ENCODE measurements at regions not wholly inside any gene's neighbourhood (a gene's known extent, or its start where the extent isn't known, plus 50 kb on each side); places are given as distances from the start of the nearest gene placed in this dataset.
"Not testable (repeated sequence)": the region's sequence is repeated elsewhere in the genome, so short reads cannot be mapped to it uniquely, and the experiment has no call there.

- no peak for DNase-seq (ENCODE audit: low read depth)
- TF ChIP-seq, protein P1, sequence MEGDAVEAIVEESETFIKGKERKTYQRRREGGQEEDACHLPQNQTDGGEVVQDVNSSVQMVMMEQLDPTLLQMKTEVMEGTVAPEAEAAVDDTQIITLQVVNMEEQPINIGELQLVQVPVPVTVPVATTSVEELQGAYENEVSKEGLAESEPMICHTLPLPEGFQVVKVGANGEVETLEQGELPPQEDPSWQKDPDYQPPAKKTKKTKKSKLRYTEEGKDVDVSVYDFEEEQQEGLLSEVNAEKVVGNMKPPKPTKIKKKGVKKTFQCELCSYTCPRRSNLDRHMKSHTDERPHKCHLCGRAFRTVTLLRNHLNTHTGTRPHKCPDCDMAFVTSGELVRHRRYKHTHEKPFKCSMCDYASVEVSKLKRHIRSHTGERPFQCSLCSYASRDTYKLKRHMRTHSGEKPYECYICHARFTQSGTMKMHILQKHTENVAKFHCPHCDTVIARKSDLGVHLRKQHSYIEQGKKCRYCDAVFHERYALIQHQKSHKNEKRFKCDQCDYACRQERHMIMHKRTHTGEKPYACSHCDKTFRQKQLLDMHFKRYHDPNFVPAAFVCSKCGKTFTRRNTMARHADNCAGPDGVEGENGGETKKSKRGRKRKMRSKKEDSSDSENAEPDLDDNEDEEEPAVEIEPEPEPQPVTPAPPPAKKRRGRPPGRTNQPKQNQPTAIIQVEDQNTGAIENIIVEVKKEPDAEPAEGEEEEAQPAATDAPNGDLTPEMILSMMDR (conservative IDR thresholded peaks at IDR 0.05; ENCODE audit: control insufficient read depth, insufficient read depth, low read depth, low read length) = no peak
- no peak overlapping the region for H3K4me3 ChIP-seq (ENCODE audit: control insufficient read depth, low read depth, low read length)
Measured at GRCh38 chr1:168833362-168833761, 104.4 kb upstream of the DPT start.

DNA sequence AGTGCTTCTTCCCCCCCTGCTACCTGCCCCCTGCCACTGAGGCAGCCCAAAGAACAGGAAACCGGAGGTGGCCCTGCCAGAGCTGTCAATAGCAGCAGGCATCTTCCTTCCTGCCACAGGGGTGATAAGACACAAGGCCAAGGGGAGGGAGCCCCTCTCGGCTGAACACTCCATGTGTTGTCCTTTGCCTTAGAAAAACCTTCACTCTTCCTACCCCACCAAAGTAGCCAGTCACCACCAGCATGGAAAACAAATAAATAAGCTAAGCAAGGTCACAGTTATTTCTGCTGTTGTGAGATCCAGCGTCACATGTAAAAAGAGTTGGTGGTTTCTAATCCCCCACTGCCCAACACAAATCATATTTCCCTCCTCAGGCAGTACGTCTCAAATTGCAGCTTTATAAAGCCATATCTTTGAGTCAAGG lies 104.8 kb upstream of the DPT start:
- no peak overlapping the region for H3K4me3 ChIP-seq (ENCODE audit: control insufficient read depth, low read depth, low read length)
- no peak for DNase-seq (ENCODE audit: low read depth)
- TF ChIP-seq, protein P1 (conservative IDR thresholded peaks at IDR 0.05; ENCODE audit: control insufficient read depth, insufficient read depth, low read depth, low read length) = no peak

DNA sequence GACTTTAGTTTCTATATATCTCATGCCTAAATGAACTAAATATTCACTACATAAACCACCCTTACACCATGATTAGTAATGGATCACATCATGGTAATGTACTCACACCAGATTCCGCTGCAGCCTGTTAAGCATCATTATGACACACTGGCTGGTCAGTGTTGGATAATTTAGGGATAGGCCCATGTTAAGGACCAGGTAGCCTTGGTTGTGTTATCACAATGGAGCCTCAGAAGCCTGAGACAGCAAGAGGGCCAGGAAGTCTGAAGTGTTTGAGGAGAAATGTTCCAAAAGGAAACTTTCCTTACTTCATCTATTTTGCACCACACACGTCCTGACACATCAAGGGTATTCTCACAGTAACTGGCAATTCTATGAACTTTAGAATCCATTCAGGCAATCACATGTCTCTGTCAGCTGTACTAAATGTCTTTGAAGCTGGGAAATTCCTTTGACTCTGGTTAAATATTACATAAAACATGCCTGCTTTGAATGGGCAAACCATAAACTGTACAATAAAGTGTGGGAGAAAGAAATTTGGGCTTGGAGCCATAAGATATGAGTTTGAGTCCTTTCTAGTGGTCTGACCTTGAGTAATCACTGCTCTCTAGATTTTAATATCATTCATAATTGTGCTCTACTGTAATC lies 105.3 kb upstream of the DPT start:
- H3K4me3 ChIP-seq (ENCODE audit: control insufficient read depth, low read depth, low read length) = no peak overlapping the region
- TF ChIP-seq, protein P1 (conservative IDR thresholded peaks at IDR 0.05; ENCODE audit: control insufficient read depth, insufficient read depth, low read depth, low read length) = no peak
- DNase-seq (ENCODE audit: low read depth) = no peak

- TF ChIP-seq, protein P1 (conservative IDR thresholded peaks at IDR 0.05; ENCODE audit: control insufficient read depth, insufficient read depth, low read depth, low read length) = no peak
- no peak overlapping the region for H3K4me3 ChIP-seq (ENCODE audit: control insufficient read depth, low read depth, low read length)
- DNase-seq (ENCODE audit: low read depth) = no peak
Measured at GRCh38 chr1:168835176-168835575, 106.2 kb upstream of the DPT start.

- H3K4me3 ChIP-seq (ENCODE audit: control insufficient read depth, low read depth, low read length) = no peak overlapping the region
- no peak for DNase-seq (ENCODE audit: low read depth)
- TF ChIP-seq, protein P1 (conservative IDR thresholded peaks at IDR 0.05; ENCODE audit: control insufficient read depth, insufficient read depth, low read depth, low read length) = no peak
Measured at GRCh38 chr1:168835791-168836190, 106.8 kb upstream of the DPT start.

GRCh38 chr1:168836469-168836868 lies 107.5 kb upstream of the DPT start:
- TF ChIP-seq, protein P1 (conservative IDR thresholded peaks at IDR 0.05; ENCODE audit: control insufficient read depth, insufficient read depth, low read depth, low read length) = no peak
- H3K4me3 ChIP-seq (ENCODE audit: control insufficient read depth, low read depth, low read length) = no peak overlapping the region
- DNase-seq (ENCODE audit: low read depth) = no peak

GRCh38 chr1:168837230-168837629 lies 108.2 kb upstream of the DPT start:
- not testable (repeated sequence) for DNase-seq (ENCODE audit: low read depth); H3K4me3 ChIP-seq (ENCODE audit: control insufficient read depth, low read depth, low read length)
